NCI-H146 (cell line): ENCODE measurements at regions not wholly inside any gene's neighbourhood (a gene's known extent, or its start where the extent isn't known, plus 50 kb on each side); places are given as distances from the start of the nearest gene placed in this dataset.

Source experiments
- DNase-seq: peaks from one replicate; lab custom pipeline; 2025; lab: John Stamatoyannopoulos, UW

DNA sequence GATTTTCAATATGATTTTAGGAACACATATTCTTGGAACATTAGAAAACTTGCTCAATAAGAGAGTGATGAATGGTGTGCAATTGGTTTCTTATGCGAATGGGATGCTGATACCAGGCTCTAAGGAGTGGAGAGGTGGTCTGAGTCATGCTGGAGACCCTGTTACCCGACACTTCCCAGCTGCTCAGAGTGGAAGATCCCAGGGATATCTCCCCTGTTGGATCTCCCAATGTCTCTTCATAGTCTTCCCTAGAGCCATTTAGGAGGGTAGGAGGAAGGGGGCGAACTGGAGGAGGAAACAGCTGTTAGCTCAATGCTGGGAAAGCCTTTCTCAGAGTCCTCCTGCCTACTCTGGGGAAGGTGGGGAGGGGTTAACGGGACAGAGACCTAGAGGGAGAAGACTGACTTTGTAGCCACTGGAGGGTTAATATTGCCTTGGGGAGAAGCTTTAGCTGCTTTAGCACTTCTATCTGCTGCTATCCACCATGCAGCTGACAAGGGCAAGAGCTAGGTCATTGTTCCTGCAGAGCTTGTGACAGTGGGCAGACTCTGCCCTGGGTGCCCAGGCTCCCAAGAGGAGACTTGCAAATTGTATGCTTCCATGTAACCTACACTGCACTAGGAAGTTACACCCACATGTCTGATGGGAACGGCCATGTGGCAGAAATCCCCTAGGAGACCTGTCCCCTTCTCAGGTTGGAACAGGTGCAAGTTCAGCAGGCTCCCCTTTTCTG, 301.0 kb downstream of the GADD45G start:
- no peak for DNase-seq

DNA sequence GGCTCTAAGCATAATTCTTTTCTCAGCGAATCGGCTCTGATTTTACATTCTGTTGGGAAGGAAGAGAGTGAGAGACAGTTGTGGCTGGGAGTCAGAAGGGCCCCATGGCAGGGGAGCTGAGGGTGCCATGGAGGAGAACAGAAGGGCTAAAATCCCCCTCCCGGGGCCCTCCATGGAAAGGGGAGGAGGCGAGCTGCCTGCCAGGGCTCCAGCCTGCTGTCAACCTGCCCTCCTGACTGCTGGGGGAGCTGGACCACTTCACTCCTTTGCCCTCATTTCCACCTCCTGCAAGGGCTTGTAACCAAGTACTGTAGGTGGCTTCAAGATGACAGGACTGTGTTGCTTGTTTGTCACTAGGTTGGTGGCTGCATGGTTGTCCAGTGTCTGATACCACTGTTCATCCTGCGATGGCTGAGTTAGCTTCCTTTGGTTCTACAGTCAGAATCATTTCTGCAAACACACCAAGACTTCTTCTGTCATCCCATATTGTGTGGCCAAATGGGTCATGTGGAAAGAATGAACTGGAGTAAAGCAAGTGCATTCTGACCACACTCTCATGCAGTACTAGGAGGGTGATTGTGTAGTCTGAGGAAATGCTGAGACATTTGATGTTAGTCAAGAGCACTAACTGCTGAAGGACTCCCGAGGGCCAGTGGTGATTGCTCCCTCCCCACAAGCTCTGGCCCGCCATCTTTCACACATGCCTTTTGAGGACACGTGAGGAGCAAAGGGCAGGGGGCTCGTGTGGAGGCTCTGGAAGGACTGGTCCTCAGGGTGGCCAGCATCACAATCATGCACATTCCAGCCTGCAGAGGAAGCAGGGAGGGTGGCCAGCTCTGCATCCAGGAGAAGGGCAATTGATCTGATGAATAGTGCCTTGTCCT, 307.2 kb downstream of the GADD45G start:
- DNase-seq: no peak

DNA sequence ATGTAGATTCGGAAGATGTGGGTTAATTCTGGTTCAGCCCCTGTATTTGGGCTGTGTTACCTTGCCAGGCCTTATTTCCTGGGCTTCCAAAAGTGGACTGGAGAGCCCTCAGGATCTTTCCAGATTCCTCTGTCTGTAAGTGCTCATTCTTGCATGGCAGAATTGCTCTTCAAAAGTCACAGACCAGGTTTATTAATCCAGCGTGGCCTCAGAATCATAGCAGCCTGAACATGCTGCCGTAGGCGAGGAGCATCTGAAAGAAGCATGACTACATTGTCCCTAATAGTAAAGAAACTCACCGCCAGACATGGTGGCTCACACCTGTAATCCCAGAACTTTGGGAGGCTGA, 307.8 kb downstream of the GADD45G start:
- no peak for DNase-seq

DNA sequence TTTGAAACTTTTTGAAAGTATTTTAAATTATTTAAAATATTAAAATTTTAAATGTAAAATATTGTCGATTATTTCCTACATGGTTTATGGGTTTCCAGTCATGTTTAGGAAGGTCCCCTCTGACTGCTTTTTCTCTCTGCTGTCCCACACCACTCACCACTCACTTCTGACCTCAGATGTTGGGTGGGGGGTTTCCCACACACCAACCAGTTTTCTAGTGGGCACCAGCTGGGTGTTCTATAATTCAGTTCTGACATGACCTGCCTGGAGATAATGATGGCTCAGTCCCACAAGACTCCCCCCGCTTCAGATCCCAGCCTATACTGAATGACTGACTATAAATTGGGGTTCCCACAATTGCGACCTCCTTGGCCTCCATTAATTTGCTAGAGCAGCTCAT, 310.4 kb downstream of the GADD45G start:
- no peak for DNase-seq

DNA sequence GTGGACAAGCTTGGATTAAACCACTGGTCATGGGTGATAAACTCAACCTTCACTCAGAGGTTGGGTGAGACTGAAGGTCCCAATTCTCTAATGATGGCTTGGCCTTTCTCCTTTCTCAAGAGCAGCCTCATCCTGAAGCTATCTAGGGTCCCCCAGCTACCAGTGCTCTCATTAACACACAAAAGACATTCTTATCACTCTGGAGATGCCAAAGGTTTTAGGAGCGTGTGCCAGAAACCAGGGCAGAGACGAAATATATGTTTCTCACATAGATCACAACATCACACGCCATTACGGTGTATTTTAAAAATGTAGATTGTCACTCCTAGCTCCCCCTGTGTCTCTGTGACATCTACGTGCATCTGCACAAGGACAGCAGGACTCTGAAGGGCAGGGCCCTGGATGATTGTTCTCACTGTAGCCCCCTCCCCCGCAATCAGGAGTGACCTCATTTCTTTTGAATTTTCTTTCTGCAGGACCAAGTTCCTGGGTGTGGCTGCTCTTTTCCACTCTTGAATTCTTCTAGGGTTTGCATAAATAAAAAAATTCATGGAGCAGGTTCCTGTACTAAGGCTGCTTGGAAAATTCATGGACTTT, 311.3 kb downstream of the GADD45G start:
- no peak for DNase-seq

DNA sequence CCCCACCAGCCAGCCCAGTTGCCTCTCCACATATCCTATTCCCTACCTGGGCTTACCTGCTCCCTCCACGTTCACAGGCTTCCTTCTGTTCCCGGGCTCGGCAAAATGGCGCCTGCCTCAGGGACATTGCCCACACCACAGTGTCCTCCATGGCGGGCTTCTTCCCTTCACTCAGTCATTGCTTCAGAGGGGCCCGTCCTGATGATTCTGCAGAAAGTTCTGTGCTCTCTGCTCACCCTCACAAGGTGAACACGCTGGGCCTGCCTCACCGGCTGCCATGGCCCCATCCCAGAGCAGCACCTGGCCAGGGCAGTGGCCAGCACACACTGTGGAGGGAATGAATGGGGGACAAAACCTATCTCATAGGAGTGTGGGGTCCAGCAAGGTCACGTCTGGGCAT, 313.0 kb downstream of the GADD45G start:
- no peak for DNase-seq

DNA sequence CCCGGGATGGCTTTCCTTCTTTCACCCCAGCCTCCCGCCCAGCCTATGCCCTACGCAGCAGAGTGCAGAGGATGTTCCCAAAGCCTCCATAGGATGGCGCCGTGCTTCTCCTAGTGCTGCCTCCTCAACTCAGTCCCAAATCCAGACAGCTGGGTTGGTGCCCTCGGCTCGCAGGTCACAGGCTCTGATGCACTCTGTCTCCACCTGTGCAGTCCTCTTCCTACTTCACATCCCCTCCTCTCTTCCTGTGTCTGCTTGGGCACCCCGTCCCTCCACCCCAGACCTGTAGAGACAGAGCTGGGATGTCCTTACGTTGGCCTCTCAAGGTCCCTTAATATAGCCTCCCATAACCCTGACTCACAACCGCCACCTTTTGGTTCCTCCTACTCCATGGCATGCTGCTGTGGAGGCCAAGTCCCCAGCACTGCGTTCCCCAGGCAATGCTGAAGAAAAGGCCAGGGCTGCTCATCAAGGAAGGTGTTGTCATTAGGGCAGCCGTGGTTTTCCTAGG, 314.4 kb downstream of the GADD45G start:
- DNase-seq: peak; percentile 69

DNA sequence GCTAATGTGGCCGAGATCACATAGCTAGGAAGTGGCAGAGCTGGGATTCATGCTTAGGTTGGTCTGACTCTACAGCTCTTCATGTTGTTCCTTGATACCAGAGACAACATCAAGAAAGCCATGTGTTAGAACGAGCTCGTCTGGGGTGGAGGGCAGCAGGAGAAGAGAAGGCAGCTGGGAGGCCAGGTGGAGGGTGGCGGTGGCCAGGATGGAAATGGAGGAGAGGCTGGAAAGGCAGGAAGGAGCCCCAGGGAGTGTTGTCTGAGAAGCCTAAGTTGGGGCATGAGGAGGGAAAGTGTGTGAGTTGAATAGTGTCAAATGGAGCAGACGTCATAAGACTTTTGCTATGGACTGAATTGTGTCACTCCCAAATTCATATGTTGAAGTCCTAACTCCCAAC, 315.3 kb downstream of the GADD45G start:
- DNase-seq: no peak

DNA sequence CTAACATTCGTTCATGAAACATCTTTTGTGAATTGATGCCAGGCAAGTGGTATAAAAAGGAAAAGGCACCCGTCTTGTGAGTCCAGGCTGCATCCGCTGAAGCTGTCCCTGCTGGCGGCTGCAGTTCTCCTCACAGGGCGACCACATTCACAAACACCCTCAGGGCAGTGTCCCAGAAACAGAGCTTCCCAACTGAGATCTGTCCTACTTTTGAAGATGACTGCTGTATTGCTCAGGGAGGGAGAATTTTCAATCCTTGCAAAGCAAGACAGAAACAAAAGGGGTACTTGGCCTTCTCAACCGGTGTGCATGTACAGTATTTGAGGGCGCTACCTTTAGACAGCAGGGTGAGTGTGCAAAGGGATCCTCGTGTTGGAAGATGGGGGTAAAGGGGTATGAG, 316.1 kb downstream of the GADD45G start:
- peak; percentile 16 for DNase-seq

DNA sequence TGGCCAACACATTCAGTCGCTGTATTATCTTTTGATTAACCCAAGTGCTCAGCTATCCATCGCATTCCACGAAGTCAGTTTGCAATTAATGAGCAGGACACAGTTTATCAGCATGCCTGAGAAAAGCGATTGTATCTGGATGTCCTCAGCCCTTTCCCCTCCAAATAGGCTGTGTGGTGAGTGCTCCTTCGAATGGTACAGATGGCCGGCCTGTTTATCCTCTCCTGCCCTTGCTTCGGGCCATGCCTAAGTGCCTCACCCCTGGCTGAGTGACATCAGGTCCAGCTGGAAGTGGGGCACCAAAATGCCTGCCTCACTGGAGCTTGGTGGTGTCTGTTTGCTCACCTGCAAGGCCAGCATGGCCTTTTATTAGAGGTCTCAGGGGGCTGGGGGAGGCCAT, 317.3 kb downstream of the GADD45G start:
- DNase-seq: peak; percentile 91

DNA sequence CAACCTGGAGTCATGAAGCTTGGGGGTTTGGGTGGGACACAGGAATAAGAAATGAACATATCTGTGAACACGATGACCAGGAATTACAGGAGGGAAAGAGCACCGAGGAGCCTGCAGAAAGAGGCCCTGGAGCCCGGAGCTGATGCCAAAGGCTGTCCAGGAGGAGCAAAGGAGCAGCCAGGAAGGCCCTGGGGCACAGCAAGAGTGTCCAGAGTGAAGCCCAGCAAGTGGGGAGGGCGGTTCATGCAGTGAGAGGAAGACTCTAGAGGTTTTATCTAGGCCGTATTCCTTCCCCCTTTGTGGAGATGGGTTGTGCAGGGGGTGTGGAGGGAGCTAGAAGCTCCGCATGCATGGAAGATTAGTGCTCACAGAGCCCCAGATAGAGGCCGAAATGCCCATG, 318.4 kb downstream of the GADD45G start:
- DNase-seq: no peak

DNA sequence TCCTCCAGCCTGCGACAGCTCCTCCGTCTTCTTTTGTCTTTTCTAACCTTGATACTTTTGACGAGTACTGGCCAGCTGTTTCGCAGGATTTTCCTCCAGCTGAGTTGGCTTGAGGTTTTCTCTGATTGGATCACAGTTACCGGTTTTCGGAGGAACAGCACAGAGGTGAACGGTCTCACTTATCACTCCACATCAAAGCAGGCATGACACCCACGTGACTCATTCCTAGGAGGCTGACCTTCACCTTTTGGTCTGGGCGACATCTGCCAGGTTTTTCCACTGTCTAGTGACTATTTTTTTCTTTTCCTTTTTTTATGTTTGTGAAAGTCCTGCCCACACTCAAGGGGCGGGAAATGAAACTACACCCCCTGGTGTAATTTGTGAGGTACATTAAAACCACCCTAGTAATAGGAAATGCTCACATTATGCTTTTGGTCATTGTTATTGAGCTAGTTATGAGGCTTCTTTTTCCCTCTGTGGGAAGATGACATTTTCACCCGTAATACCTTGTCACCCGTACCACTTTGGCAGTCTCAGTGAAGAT, 319.2 kb downstream of the GADD45G start:
- DNase-seq: no peak

DNA sequence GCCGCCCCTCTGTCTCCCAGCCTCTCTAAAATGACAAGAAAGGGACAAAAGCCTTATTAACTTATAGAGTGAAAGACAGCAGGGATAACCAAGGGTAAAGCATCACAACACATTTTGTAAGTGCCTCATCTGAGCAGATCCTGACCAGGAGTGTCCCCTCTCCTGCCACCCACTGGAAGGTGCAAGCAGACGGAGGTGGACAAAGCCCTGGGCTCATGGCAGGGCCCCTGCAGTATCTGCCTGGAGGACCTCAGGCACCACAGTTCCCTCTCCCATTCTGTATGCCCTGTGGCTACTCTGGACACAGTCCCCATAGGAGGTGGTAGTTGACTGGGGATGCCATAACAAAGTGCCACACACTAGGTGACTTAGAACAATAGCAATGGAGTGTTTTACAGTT, 319.8 kb downstream of the GADD45G start:
- DNase-seq: no peak

DNA sequence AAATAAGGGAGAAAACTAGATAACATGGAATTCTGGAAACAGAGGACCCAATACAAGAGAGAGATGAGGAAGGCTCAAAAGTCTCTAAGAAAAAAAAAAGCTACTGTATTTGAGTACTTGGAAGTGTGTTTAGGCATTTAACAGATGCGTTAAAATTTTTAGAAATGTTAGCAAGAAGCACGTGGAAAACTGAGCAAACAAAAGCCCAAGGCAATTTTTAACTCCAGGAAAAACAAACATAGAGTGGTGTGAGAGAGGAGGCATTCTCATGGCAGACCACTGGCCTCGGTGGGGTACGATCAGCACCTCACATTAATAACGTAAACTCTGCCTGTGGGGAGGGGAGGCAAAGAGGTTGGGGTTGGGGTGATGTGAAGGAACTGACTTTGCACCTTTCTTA, 321.4 kb downstream of the GADD45G start:
- no peak for DNase-seq

DNA sequence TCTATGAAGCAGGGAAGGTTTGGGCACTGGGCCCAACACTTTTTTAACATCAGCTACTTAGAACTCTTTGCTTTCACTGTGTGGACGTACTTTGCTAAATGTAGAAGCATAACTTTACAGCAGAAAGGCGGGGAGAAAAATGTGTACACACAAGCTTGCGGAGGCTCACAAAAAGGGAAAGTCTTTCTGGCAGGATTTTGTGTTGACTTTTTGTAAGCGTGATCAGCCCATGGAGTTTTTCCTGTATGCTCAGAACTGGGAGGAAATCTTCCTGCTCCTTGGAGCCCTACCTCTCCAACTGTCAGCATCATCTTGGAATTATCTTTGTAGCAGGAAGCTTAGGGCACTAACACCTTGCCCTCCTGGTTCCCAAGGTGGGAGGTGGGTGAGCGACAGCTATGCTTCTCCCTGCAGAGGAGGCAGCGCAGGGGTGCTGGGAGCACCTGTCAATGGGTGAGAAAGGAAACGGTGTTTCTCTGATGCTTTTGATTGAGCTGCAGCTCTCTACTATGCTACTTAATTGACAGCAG, 321.9 kb downstream of the GADD45G start:
- DNase-seq: no peak

DNA sequence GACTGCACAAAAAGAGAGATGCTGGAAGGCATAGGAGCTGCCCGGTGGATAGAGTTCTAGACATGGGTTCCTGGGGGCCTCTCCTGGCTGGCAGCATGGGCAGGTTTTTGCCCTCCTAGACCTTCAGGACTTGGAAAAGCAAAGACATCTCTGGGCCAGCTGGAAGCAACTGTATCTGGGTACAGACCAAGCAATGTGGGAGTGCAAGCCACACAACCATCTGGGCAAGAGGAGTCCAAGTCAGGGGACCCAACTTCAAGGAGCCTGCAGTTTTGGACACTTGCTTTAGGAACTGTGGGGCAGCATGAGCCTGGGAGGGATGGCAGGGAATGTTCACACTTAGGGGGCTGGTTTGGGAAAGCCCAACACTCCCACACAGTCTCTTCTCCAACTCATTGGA, 323.3 kb downstream of the GADD45G start:
- no peak for DNase-seq

DNA sequence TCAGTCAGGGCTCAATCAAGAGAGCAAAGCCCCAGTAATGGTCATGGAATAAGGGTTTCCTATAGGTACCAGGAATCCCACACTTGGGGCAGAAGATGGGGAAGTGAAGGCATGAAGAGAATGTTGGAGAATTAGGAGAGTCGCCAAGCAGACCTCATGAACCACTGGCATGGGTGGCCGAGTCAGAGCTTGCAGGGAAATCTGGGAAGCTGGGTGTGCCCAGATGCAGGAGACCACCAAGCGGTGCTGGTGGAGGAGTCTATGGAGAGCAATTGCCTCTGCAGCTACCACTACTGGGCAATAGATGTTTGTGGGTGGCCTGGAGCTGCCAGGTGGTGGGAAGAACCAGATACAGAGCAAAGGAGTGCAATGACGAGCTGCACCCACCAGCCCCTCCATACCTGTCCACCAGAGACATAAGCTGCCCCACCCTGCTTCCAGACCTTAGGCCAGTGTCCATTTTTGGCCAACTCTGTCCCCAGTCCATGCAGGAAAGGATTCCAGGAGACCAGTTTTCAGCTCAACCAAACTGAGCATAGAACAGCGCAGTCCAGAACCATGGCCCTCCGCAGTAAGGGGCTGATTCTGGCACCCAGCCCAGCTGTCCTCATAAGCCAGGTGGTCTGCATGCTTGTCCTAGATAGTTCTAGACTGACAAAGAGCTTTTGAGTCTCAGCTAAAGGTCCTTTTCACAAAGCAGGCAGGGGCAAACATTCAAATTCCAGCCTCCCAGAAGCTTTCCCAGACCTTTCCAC, 323.9 kb downstream of the GADD45G start:
- DNase-seq: no peak

DNA sequence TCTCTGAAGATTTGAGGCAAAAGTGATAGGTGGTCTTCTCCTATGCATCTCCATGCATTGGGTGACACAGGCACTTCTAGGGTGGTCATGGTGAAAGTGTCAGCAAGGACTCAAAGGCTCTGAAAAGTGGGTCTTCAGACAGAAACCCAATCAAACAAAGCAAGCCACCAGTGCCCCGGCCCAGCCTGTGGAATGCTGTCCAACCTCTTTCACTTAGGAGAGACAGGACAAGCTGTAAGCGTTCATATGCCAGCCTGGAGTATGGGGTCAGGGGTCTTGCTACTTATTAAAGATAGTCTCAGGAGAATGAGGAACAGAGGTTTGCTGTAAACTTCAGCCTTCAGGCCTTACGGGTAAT, 324.5 kb downstream of the GADD45G start:
- DNase-seq: no peak

DNA sequence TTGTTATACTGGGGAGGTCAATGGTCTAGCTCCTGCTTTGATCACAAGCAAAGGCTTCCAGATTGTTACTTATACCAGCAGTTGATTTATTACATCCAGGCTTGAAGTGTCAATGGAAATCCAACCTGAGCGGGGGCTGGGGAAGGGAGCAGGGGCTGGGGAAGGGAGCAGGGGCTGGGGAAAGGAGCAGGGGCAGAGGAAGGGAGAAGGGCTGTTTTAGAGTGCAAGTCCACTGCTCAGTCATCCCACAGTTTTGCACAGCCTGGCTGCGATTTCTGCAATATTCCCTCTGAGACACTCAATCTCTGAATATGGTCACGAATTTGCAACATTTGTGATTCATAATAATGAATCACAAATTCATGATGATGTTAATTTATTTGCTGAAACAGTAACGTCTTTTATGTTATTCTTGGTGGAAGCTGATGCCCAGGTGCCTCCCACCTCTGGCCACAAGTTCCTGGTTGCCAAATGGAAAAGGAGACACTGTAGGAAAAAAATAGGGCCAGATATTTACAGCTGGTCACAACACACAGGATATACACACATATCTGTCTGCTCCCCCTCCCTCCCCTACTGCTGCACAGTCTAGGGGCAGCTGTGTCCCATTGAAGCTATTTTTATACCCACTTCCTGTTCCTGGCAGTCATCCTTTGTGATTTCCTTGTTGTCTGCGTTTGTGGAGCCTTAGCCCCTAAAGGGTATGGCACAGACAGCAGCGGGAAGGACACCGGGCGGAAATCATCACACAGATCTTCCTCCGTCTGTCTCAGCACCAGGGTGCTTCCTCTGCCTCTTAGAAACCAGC, 325.1 kb downstream of the GADD45G start:
- DNase-seq: peak; percentile 68

DNA sequence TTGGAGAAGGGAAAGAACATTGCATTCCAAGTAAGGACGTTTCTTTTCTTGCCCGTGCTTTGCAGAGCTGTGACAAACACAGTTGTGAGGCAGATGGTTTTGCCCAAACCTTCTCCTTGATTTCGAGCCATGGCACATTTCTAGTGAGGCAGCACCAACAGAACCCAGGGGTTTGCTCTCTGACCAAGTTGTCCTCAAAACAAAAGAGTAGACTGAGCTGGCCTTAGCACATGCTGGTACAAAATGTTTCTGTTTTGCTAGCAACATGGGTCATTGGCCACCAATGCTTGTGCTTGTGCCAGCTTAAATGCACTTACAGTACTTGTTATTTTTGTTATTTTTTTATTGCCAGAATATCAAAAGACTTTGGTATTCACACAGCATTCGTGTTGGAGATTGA, 328.8 kb downstream of the GADD45G start:
- DNase-seq: no peak

DNA sequence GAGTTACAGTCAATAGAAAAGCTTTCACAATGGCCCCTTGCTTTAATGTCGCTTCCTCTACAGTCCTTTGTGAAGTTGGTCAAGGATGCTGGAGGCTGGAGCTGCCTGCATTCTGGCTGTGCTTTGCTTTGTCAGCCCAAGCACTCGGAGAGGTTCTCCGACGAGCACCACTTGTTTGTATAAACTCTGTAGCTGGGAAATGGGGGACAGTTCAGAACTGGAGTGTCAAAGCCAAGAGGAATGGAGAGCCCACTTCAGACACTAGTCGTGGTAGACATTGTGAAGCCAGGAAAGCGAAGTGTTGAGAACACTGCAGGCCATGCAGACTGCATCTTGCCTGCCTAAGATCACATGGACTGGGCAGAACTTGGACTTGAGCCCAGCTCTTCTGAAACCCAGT, 330.3 kb downstream of the GADD45G start:
- no peak for DNase-seq
